Erythroblast (primary cell): ENCODE measurements at regions not wholly inside any gene's neighbourhood (a gene's known extent, or its start where the extent isn't known, plus 50 kb on each side); places are given as distances from the start of the nearest gene placed in this dataset.

ENCODE experiments used
- GATA1 ChIP-seq: IDR thresholded peaks from 2 replicates; pipeline ENCODE4 v1.6.1; 2011; ENCODE audit warnings: low read depth, mild to moderate bottlenecking, control low read depth, low read length, moderate library complexity
- POLR2A ChIP-seq: IDR thresholded peaks from 2 replicates; pipeline ENCODE4 v1.6.1; 2011; ENCODE audit warnings: mild to moderate bottlenecking, low read length

DNA sequence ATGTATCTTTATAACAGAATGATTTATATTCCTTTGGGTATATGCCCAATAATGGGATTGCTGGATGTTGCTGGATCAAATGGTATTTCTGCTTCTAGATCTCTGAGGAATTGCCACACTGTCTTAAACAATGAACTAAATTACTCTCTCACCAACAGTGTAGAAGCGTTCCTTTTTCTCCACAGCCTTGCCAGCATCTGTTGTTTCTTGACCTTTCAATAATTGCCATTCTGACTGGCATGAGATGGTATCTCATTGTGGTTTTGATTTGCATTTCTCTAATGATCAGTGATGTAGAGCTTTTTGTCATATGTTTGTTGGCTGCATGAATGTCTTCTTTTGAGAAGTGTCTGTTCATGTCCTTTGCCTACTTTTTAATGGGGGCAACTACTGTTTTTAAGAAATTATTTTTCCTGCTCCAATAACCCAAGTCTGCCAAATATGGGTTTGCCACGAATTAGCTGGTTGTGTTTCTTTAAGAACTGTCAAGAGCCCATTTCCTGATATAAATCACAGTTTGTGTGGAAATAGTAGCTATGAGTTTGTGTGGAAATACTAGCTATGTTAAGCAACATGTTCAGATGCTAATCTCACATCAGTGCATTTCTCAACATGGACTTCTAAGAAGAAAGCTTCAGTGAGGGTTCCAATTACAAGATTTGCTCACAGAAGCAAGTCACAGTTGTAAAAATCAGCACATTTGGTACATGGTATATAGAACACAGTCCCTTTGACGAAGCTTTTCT lies 259.4 kb downstream of the ANAPC1 start:
- TF ChIP-seq POLR2A (no peak), GATA1 (no peak)
